Rectal smooth muscle tissue (tissue), 1 donor: ENCODE measurements at regions not wholly inside any gene's neighbourhood (a gene's known extent, or its start where the extent isn't known, plus 50 kb on each side); places are given as distances from the start of the nearest gene placed in this dataset.

Source experiments
- H3K27ac ChIP-seq: one replicate; pipeline ENCODE4 v1.7.0; 2013; ENCODE audit warnings: low read depth, low read length, inconsistent platforms
- H3K27me3 ChIP-seq: one replicate; pipeline ENCODE4 v1.7.0; 2013; ENCODE audit warnings: low read length; ENCODE audit not compliant: control insufficient read depth, insufficient read depth
- H3K36me3 ChIP-seq: one replicate; pipeline ENCODE4 v1.7.0; 2013; ENCODE audit warnings: low read length; ENCODE audit not compliant: control insufficient read depth, insufficient read depth
- H3K4me1 ChIP-seq: one replicate; pipeline ENCODE4 v1.7.0; 2013; ENCODE audit warnings: low read length; ENCODE audit not compliant: control insufficient read depth, insufficient read depth
- H3K4me3 ChIP-seq: one replicate; pipeline ENCODE4 v1.7.0; 2013; ENCODE audit warnings: low read length
- H3K9ac ChIP-seq: one replicate; pipeline ENCODE4 v1.7.0; 2013; ENCODE audit warnings: low read length

DNA sequence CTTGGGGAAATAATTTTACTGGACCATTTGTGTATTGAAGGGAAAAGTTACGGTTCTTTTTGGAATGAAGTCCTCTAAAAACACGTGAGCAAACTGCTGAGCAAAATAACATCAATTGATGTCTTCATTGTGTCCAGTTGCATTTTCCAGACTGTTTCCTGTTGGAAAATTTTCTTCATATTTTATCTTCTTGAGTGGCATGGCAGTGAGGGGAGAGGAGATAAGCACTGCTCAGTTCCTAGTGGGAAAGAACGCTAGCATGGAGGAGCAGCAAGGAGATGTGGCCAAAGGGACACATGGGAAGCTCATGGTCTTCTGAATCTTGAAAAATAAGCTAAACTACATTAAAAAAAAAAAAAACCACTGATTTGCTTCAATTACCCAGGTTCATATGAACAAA, 776.0 kb downstream of the TFAP2A start:
- H3K36me3 ChIP-seq, result no peaks in the 10 kb centered on the region
- no peaks in the 10 kb centered on the region for H3K4me1 ChIP-seq
- H3K9ac ChIP-seq, result no peak overlapping the region
- no peak overlapping the region for H3K27ac ChIP-seq
- no peaks in the 10 kb centered on the region for H3K27me3 ChIP-seq
- H3K4me3 ChIP-seq, result no peak overlapping the region

DNA sequence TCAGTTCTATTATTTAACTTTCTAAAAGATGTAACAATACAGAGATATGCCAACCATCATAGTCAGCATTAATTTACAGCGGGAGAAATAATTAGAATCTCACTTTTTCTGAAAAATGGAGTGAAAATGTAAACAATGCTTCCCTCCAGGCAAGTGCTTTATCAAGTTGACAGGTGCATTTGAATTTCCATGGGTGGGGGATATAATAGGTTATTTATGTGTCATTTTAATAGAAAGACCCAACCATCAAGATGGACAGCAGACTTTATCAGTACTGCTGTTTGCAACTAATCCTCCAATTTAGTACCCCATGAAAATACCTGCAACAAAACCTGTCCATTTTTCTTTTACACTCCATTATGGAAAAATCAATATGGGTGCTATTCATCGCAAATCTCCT, 780.1 kb downstream of the TFAP2A start:
- Histone ChIP-seq H3K4me3 (no peak overlapping the region), H3K9ac (no peak overlapping the region), H3K36me3 (no peaks in the 10 kb centered on the region), H3K4me1 (no peaks in the 10 kb centered on the region), H3K27ac (no peak overlapping the region), H3K27me3 (no peaks in the 10 kb centered on the region)

DNA sequence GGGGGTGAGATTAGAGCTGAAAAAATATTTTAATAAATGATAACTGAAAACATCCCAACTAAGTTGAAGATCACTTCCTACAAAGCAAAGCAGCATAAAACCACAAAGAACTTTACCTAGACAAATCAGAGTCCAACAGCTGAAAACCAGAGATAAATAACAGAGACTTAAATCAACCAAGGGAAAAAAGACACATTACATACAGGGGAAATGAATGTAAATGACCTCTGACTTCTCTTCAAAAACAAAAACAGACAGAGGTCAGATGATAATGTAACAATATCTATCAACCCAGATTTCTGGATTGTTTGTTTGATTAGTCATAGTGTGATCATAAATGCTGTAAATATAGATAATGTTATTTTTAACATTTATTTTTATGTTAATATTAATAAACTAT, 782.8 kb downstream of the TFAP2A start:
- Histone ChIP-seq H3K4me3 (no peak overlapping the region), H3K4me1 (no peaks in the 10 kb centered on the region), H3K9ac (no peak overlapping the region), H3K27me3 (no peaks in the 10 kb centered on the region), H3K36me3 (no peaks in the 10 kb centered on the region), H3K27ac (no peak overlapping the region)

DNA sequence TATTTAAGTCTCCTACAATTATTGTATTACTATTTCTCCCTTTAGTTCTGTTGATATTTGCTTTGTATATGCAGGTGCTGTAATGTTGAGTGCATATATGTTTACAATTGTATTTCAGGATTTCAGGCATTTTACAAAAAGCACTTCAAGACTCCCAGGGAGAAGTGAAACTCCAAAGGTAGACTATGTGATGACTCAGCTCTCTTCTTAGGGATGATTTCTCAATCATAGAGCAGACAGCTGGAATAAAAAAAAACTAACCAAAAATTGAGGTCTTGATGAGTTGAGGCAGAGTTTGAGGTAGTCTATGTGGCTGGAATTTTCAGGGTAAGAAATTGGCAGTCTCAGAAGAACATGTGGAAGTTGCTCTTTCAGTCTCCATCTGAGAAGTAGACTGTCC, 786.1 kb downstream of the TFAP2A start:
- Histone ChIP-seq H3K4me1 (no peaks in the 10 kb centered on the region), H3K27ac (no peak overlapping the region), H3K9ac (no peak overlapping the region), H3K27me3 (no peaks in the 10 kb centered on the region), H3K4me3 (no peak overlapping the region), H3K36me3 (no peaks in the 10 kb centered on the region)

DNA sequence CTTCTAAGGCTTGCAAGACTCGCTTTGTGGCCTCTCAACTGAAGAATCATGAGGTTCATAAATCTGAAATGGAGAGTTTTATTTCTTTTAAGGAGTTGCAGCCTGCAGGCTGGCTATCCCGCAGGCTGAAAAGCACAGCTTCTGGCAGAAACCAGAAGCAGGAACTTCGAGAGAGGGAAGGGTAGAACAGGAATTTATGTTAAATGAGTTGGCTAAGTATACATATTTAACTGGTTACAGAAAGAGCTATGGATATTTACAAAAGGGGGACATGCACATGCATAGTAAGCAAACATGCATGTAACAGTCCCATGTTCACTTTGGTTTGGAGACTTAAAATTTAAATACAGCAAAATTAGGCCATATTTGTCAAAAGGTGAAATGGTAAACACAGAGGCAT, 787.0 kb downstream of the TFAP2A start:
- Histone ChIP-seq H3K4me3 (no peak overlapping the region), H3K27me3 (no peaks in the 10 kb centered on the region), H3K27ac (no peak overlapping the region), H3K9ac (no peak overlapping the region), H3K36me3 (no peaks in the 10 kb centered on the region), H3K4me1 (no peaks in the 10 kb centered on the region)

DNA sequence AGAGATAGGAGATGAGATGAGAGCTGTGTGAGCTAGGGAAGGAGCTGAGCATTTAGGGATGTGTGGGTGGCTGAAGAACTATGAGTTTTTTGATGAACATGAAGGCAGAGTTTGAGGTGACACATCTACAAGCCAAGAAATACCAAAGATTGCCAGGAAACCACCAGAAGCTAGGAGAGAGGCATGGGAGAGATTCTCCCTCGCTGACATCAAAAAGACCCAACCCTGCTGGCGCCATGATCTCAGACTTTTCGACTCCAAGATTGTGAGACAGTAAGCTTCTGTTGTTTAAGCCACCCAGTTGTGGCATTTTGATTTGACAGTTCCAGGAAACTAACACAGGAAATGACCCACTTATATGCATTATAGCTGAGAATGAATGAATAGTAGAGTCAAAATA, 790.9 kb downstream of the TFAP2A start:
- Histone ChIP-seq H3K36me3 (no peaks in the 10 kb centered on the region), H3K9ac (no peak overlapping the region), H3K4me1 (no peaks in the 10 kb centered on the region), H3K27me3 (no peaks in the 10 kb centered on the region), H3K4me3 (no peak overlapping the region), H3K27ac (no peak overlapping the region)

DNA sequence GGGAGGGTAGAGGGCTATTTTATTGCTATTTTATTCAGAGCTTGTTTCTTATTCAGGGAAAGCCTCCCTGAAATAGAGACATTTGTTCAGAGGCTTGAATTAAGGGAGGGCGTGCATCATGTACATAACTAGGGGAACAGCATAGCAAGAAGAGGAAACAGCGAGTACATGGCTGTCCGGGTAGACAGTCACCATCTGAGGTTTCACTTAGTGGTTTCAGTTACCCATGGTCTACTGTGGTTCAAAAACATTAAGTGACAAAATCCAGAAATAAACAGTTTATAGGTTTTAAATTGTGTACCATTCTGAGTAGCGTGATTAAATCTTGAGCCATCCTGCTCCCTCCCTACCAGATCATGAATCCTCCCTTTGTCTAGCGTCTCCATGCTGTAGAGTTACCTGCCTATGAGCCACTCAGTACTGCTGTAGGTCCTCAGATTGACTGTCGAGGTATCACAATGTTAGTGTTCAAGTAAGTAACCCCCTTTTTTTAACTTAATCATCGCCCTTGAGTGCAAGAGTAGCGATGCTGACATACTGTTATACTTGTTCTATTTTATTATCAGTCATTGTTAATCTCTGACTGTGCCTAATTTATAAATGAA, 791.5 kb downstream of the TFAP2A start:
- Histone ChIP-seq H3K4me3 (no peak overlapping the region), H3K9ac (no peak overlapping the region)

DNA sequence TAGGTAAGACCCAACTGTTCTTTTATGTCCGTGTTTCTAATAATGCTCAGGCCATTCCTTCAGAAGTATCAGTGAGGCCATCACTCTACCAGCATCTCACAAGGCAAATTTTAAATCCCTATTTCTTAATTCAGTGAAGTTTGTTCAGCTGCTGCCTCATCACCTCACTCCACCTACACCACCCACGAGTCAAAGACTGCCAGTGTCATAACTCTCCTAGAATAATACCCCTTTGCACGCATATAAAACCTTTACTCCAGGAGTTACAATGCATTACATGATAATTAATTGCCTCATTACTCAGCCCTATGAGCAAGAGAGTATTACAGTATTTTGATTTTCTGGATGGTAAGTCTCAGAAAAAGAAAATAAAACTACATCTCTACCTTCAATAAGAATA, 793.6 kb downstream of the TFAP2A start:
- Histone ChIP-seq H3K27ac (no peak overlapping the region), H3K9ac (no peak overlapping the region), H3K4me1 (no peaks in the 10 kb centered on the region), H3K27me3 (no peaks in the 10 kb centered on the region), H3K4me3 (no peak overlapping the region), H3K36me3 (no peaks in the 10 kb centered on the region)

More for the DNA sequence above, 791.5 kb downstream of the TFAP2A start:
- Histone ChIP-seq H3K4me1 (no peaks in the 10 kb centered on the region), H3K36me3 (no peaks in the 10 kb centered on the region), H3K27ac (no peak overlapping the region), H3K27me3 (no peaks in the 10 kb centered on the region)

DNA sequence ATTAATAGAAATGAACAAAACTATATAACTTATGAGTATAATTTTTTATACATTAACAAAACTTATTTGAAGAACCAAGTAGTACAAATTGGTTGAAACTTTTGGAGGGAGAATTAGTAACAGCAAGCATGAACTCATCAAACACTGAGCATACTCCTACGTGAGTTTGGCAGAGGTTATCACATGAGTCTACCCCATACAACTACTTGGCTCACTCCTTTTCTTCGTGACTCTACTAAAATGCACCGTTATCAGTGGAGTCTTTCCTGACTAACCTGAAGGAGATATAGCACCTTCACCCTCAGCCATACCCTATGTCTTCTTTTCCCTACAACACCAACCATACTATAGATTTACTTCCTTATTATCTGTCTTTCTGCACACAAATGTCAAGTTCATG, 794.2 kb downstream of the TFAP2A start:
- no peaks in the 10 kb centered on the region for H3K36me3 ChIP-seq
- H3K4me1 ChIP-seq, result no peaks in the 10 kb centered on the region
- H3K27ac ChIP-seq, result no peak overlapping the region
- no peak overlapping the region for H3K9ac ChIP-seq
- no peaks in the 10 kb centered on the region for H3K27me3 ChIP-seq
- no peak overlapping the region for H3K4me3 ChIP-seq

DNA sequence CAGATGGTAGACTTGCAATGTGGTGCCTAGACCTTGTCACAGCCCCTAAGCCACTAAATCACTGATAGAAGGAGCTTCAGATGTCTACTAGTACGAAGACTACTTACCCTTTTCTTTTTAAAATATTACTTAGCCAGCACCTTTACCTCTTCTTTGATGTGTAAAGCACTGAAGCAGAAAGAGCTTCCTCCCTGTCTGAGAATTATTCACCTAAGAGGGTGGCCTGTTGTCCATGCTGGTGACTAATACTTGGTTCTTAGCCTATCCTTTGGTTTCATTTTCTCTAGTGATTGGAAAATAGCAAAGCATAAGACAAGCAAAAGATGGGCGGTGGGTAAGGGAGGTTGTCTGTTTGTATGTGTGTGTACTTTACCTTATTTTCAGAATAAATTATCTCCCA, 794.6 kb downstream of the TFAP2A start:
- no peak overlapping the region for H3K9ac ChIP-seq
- no peak overlapping the region for H3K4me3 ChIP-seq
- H3K27ac ChIP-seq, result no peak overlapping the region
- H3K4me1 ChIP-seq, result no peaks in the 10 kb centered on the region
- H3K36me3 ChIP-seq, result no peaks in the 10 kb centered on the region
- no peaks in the 10 kb centered on the region for H3K27me3 ChIP-seq

DNA sequence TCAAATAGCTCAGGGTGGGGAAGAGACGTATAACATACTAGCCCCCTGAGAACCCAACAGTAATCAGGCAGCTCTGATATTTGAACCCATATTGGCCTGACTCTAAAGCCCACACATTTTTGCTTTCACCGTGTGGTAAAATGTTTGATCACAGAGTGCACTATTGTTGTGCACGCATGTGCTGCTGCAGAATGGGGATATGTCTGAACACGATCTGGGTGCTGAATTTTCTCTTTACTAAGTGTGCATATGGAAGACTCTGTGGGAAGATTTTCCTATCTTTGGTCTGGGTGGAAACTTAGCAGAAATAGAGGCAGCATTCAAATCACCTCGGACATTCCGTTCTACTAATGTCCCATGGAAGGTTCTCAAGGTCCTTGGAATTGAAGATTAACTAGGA, 800.1 kb downstream of the TFAP2A start:
- H3K36me3 ChIP-seq, result no peaks in the 10 kb centered on the region
- no peaks in the 10 kb centered on the region for H3K27me3 ChIP-seq
- no peak overlapping the region for H3K9ac ChIP-seq
- H3K27ac ChIP-seq, result no peak overlapping the region
- no peaks in the 10 kb centered on the region for H3K4me1 ChIP-seq
- no peak overlapping the region for H3K4me3 ChIP-seq

DNA sequence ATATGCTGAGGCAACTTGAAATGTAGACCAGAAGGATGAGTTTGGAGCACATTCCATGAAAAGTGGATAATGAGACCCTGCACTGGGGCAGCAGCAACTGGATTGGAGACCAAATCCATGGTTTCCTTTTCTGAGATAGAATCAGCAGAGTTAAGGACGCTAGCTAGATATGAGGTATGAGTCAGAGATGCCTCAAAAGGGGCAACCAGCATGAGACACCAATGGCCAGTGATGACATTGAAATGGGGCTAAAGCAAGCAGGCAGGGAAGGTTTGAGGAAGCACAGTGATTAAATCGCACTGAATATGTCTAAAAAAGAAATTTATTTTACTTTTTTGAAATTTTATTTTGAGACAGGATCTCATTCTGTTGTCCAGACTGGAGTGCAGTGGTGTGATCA, 802.4 kb downstream of the TFAP2A start:
- H3K4me3 ChIP-seq, result no peak overlapping the region
- H3K27ac ChIP-seq, result no peak overlapping the region
- no peaks in the 10 kb centered on the region for H3K27me3 ChIP-seq
- H3K36me3 ChIP-seq, result no peaks in the 10 kb centered on the region
- H3K4me1 ChIP-seq, result no peaks in the 10 kb centered on the region
- no peak overlapping the region for H3K9ac ChIP-seq

DNA sequence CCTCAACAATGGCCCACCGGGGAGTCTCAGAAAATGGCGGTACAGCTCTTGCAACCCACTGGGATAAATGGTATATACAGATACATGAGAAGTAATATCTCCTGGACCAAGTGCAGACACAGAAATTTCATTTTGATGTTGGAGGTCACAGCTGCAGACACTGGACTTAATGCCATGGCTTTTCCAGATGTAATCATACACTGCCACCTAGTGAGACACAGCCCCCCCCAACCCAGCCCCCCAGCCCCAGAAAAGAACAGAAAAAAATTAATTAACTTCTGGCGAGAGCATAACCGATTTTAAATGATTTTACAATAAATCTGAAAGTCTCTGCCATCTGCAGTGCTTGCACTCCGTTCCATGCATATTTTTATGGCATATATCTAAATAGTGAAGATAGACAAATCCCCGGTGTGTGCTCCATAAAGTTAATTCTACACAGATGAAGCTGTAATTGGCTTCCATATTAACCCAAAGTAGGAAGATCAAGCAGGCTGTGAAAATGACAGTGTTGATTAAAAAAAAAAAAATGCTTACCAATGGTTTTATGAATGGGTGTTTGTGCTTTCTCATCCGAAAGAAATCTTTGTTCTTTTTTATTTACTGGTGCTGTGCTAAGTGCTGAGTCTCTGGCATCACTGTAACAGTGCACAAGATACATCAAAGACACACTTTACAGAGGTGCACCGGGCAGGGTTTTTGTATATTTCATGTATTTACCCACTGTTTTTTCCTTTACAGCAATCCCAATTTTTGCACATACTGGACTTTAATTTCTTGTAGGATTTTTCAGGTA, 804.1 kb downstream of the TFAP2A start:
- Histone ChIP-seq H3K36me3 (no peaks in the 10 kb centered on the region), H3K27me3 (no peaks in the 10 kb centered on the region), H3K27ac (no peak overlapping the region), H3K9ac (no peak overlapping the region), H3K4me3 (no peak overlapping the region), H3K4me1 (no peaks in the 10 kb centered on the region)
